GM18870 (cell line): ENCODE measurements at regions not wholly inside any gene's neighbourhood (a gene's known extent, or its start where the extent isn't known, plus 50 kb on each side); places are given as distances from the start of the nearest gene placed in this dataset.
"Not testable (repeated sequence)": the region's sequence is repeated elsewhere in the genome, so short reads cannot be mapped to it uniquely, and the experiment has no call there.

Source experiments
- ATAC-seq: cut with Tn5 transposase; IDR thresholded peaks from one replicate; pipeline ENCODE4 v1.9.1; 2021; ENCODE audit warnings: moderate library complexity; ENCODE audit not compliant: unreplicated experiment

- ATAC-seq = no peak
Measured at GRCh38 chr5:18203296-18203695, 569.0 kb downstream of the TAF11L14 start.

GRCh38 chr5:18213666-18214065 is 579.4 kb downstream of the TAF11L14 start:
- ATAC-seq = no peak

- no peak for ATAC-seq
Measured at GRCh38 chr5:18216016-18216415, 581.8 kb downstream of the TAF11L14 start.

- no peak for ATAC-seq
Measured at GRCh38 chr5:18216729-18217128, 582.5 kb downstream of the TAF11L14 start.

- ATAC-seq = no peak
Measured at GRCh38 chr5:18219241-18219640, 585.0 kb downstream of the TAF11L14 start.

- ATAC-seq = no peak
Measured at GRCh38 chr5:18220631-18221030, 586.4 kb downstream of the TAF11L14 start.

- ATAC-seq = no peak
Measured at GRCh38 chr5:18236386-18236785, 602.1 kb downstream of the TAF11L14 start.

- ATAC-seq = no peak
Measured at GRCh38 chr5:18238321-18238720, 604.1 kb downstream of the TAF11L14 start.

- ATAC-seq = no peak
Measured at GRCh38 chr5:18240971-18241370, 606.7 kb downstream of the TAF11L14 start.

- no peak for ATAC-seq
Measured at GRCh38 chr5:18243846-18244245, 609.6 kb downstream of the TAF11L14 start.

- ATAC-seq = no peak
Measured at GRCh38 chr5:18244309-18244708, 610.0 kb downstream of the TAF11L14 start.

GRCh38 chr5:18252559-18252958 is 618.3 kb downstream of the TAF11L14 start:
- ATAC-seq = no peak

GRCh38 chr5:18264126-18264882 is 630.0 kb downstream of the TAF11L14 start:
- no peak for ATAC-seq

GRCh38 chr5:18270635-18271338 is 636.5 kb downstream of the TAF11L14 start:
- no peak for ATAC-seq

- ATAC-seq = no peak
Measured at GRCh38 chr5:18276939-18277338, 642.7 kb downstream of the TAF11L14 start.

- no peak for ATAC-seq
Measured at GRCh38 chr5:18281947-18282581, 647.8 kb downstream of the TAF11L14 start.

- ATAC-seq = no peak
Measured at GRCh38 chr5:18285257-18285656, 651.0 kb downstream of the TAF11L14 start.

GRCh38 chr5:18292146-18292545 is 657.9 kb downstream of the TAF11L14 start:
- ATAC-seq = no peak

GRCh38 chr5:18295696-18296095 is 661.4 kb downstream of the TAF11L14 start:
- ATAC-seq = not testable (repeated sequence)

GRCh38 chr5:18299166-18299565 is 664.9 kb downstream of the TAF11L14 start:
- ATAC-seq = no peak

GRCh38 chr5:18305288-18305924 is 671.1 kb downstream of the TAF11L14 start:
- ATAC-seq = peak; percentile 65
